ENCODE measurements at regions not wholly inside any gene's neighbourhood (a gene's known extent, or its start where the extent isn't known, plus 50 kb on each side); places are given as distances from the start of the nearest gene placed in this dataset.

DNA sequence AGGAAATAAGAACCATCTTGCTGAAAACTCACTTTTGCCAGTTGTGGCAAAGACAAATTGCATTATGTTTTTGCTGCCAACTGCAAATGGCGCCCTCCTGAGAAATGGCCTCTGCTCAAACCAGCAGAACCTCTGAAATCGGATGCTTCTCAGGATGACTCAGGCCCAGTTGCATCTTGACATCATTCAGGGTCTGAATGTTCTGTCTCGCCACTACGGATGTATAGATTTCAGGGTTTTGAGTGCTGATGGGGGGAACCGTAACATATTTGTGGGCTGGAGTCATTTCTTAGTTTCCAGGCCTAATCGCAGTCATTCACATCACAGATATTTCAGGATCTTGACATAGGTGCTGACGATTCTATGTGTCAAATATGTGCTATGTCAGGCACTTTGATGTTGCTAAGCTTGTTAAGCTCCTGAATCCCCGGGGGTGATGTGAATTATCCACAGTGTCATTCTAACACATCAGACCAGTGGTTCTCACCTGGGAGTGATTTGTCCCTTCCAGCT lies 207.1 kb downstream of the NFATC2 start:
- no peak overlapping the region for H3K4me3 ChIP-seq (ENCODE audit: low read depth, low read length)

- no peak overlapping the region for H3K4me3 ChIP-seq (ENCODE audit: low read depth, low read length)
Observed at GRCh38 chr20:51334609-51335008, 207.9 kb downstream of the NFATC2 start.

DNA sequence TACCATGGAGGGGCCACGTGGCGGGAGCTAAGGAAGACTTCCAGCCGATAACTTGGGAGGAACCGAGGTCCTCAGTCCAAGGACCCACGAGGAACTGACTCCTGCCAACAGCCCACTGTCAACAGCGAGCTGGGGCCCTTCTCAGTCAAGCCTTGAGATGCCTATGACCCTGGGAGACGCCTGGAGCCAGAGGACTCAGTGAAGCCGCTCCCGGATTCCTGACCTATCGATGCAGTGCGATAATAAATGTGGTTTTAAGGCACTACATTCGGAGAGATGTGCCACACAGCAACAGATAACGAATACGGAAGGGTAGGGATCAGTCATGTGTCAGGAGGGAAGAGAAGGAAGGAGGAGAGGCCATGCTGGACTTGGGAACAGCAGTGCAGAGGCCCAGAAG lies 208.5 kb downstream of the NFATC2 start:
- H3K4me3 ChIP-seq (ENCODE audit: low read depth, low read length), result no peak overlapping the region

DNA sequence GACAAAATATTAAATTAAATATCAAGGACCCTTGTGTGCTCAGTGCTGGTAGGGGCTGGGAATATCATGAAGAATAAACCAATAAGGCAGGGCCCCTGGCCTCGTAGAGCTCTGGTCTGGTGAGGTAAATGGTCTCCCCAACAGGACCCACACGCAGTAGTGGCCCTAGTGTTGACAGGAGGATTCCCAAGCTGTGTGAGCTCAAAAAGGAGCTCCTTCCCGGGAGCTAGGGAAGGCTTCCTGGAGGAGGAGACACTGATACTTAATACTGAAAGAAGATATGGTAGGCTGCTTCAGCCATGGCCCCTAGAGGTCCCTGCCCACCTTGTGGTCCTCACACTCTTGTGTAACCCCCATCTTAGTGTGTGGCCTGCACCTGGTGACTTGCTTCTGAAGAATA lies 209.1 kb downstream of the NFATC2 start:
- H3K4me3 ChIP-seq (ENCODE audit: low read depth, low read length), result no peak overlapping the region

GRCh38 chr20:51331481-51331880 lies 211.0 kb downstream of the NFATC2 start:
- H3K4me3 ChIP-seq (ENCODE audit: low read depth, low read length), result no peak overlapping the region

DNA sequence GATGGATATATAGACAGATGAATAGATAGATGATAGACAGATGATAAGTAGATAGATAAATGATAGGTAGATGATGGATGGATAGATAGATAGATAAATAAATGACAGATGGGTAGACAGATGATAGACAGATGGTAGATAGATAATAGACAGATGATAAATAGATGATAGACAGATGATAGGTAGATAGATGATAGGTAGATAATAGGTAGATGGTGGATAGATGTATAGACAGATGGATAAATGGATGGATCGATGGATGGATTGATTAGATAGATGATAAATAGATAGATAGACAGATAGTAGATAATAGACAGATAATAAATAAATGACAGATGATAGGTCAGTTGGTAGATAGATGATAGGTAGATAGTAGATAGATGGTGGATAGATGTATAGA lies 212.7 kb downstream of the NFATC2 start:
- H3K4me3 ChIP-seq (ENCODE audit: low read depth, low read length), result no peak overlapping the region

DNA sequence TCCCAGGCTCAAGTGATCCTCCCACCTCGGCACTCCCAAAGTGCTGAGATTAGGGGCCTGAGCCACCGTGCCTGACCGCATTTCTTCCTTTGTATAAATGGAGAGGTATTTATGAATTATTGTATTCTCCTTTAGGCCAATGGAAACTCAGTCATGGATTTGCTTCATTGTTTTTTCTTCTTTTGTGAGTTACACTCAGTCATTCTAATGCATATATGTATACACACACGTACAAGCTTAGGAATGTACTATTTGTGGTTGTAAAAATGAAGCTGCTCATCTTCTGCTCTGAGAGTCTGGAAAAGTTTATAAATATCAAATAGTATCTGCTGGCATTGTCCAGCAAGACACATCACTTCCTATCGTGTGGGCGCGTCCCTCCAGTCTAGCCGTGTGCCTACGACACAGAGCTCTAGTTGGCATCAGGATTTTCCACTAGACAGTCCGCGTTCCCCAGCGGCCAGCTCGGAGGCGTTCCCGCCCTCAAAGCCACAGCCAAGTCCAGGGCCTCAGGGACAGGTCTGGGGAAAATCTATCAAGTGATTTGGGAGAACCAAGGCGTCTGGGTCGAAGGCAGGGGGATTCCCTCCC lies 215.2 kb downstream of the NFATC2 start:
- H3K4me3 ChIP-seq (ENCODE audit: low read depth, low read length), result no peak overlapping the region

GRCh38 chr20:51326201-51326819 lies 216.2 kb downstream of the NFATC2 start:
- no peak overlapping the region for H3K4me3 ChIP-seq (ENCODE audit: low read depth, low read length)

GRCh38 chr20:51322164-51322707 lies 220.3 kb downstream of the NFATC2 start:
- no peak overlapping the region for H3K4me3 ChIP-seq (ENCODE audit: low read depth, low read length)

DNA sequence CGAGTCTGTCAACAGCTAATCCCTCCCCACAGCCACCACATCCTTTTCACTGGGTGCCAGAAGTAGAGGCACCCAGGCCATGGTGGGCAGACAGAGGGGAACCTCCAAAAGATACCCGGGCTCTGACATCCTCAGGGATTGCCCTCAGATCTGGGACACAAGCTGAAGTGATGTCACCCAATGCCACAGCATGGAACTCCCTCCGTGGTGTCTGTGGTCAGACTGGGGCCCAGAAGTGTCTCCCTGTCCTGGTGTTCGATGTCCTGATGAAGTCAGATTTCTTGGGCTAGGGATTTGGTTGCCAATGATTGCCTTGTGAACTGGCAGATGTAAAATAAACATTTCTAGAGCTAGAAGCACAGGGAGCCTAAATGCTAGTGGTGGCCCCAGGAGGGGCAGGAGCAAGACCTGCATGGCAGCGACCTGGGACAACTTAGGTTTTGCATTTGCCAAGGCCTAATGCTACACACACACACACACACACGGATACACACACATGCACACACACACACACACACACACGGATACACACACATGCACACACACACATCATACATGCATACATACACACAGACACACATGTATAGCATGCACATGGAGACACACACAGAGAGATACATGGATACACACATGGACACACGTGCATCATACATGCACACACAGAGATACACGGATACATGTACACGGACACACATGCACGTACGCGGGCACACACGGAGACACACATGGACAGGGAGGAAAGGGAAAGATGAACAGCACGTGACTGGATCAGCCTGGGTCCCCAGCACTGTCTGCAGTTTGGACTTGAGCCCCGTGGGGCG lies 221.0 kb downstream of the NFATC2 start:
- no peak overlapping the region for H3K4me3 ChIP-seq (ENCODE audit: low read depth, low read length)

DNA sequence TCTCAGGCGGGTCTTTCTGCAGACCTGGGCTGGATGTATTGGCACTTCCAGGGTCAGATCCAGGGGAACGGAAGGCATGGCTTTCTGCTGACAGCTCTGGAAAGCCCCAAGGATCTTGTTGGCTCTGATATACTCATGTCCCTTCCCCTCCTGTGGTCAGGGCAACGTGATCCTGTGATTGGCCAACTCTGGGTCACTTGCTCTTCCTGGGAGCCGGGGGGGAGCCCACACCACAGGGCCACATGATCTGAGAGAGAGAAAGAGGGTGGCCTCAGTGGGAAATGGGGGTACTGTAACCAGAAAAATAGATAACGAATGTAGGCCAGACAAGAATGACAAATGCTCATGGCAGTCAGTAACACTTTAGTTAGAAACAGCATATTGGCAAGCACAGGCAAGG lies 223.0 kb downstream of the NFATC2 start:
- H3K4me3 ChIP-seq (ENCODE audit: low read depth, low read length), result no peak overlapping the region

GRCh38 chr20:51318058-51318949 lies 224.2 kb downstream of the NFATC2 start:
- no peak overlapping the region for H3K4me3 ChIP-seq (ENCODE audit: low read depth, low read length)

- H3K4me3 ChIP-seq (ENCODE audit: low read depth, low read length), result no peak overlapping the region
Observed at GRCh38 chr20:51315390-51315789, 227.1 kb downstream of the NFATC2 start.

DNA sequence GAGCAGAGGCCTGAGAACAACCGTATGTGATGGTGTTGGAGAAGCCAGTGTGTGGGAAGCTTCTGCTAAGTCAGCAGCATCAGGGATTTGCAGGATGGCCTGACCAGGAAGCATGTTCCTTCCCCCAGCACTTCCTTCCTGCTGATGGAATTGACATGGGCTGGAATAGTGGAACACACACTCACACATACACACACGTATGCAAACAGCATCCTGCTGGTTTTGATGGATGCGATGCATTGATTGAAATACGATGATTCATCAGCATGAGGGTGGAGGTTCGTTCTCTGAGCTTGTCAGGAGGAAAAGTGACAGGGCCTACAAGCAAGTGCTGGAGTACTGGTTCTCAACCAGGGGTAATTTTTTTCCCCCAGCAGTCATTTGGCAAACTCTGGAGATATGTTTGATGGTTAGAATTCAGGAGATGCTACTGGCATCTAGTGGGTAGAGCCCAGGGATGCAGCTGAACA lies 229.1 kb downstream of the NFATC2 start:
- H3K4me3 ChIP-seq (ENCODE audit: low read depth, low read length), result no peak overlapping the region

GRCh38 chr20:51312480-51312783 lies 230.1 kb downstream of the NFATC2 start:
- no peak overlapping the region for H3K4me3 ChIP-seq (ENCODE audit: low read depth, low read length)

DNA sequence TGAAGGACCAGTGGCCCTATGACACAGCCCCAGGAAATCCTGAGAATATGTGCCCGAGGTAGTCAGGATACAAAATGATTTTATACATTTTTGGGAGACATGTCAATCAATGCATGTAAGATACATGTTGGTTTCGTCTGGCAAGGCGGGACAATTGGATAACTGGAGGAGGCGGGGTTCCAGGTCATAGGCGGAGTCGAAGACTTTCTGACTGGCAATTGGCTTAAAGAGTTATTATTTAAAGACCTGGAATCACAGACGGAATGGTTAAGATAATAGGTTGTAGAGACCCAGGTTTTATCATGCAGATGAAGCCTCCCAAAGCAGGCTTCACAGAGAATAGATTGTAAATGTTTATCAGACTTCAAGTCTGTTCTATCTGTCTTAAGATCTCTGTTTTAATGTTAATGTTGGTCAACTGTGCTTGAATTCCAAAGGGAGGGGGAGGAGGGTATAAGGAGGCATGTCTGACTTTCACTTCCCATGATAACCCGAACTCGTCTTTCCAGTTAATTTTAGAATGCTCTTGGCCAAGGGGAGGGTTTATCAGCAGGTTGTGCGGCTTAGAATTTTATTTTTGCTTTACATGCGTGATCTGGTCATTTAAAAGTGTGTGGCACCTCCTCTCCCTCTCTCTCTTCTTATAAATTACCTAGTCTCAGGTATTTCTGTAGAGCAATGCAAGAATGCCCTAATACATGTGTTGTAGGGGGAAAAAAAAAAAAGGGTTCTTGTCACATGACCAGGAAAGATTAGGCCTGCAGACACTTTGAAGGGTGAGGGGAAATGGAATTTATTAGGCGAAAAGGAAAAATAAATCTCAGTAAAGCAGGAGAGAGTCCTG lies 230.7 kb downstream of the NFATC2 start:
- no peak overlapping the region for H3K4me3 ChIP-seq (ENCODE audit: low read depth, low read length)

GRCh38 chr20:51310216-51310615 lies 232.3 kb downstream of the NFATC2 start:
- no peak overlapping the region for H3K4me3 ChIP-seq (ENCODE audit: low read depth, low read length)

DNA sequence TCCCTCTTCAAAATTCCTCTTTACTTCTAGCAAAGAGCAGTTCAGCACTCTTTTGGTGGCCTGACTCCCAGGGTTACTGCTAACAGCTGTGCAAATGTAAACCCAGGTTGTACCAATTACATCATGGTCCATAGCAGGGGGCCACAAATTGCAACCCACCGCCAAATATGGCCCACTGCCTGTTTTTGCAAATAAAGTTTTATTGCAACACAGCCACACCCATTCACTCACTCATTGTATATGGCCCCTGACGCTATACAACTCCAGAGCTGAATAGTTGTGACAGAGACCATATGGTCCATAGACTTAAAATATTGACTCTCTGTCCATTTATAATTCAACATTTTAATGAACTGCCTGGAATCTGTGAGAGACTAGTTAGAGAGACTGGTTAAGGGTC lies 233.4 kb downstream of the NFATC2 start:
- no peak overlapping the region for H3K4me3 ChIP-seq (ENCODE audit: low read depth, low read length)

DNA sequence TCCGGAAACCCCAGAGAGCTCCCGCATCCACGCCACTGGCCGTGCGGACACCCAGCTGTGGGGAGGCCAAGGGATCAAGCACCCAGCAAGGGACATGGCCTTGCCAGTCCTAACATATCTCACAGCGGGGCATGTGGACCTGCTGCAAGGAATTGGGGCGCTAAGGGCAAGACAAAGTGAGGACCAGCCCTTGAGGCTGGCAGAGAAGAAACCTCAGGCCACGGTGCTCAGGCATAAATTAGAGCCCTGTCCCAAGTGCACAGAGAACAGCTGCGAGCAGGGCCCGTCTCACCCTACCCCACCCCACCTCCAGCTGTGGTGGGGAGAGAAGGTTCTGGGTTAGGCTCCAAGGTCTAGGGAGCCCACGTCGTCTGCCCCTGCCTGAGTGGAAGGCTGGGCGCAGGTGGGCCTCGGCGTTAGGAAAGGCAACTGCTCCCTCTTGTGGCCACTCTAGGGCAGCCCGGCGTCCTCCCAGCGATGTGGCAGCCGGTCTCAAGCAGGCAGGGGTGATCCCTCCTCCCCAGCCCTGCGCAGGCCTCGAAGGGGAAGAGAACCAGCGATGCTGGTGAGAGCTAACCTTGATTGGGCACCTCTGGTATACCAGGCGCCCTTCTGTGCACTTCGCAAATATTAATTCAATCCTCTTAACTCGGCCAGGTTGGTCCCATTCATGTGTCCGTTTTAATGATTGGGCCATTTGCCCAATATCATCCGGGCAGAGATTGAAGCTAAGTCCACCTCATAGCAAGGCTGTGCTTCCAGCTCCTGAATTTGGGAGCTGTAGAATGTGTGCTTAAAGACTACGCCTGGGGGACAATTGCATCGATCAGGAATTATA lies 235.8 kb downstream of the NFATC2 start:
- H3K4me3 ChIP-seq (ENCODE audit: low read depth, low read length), result no peak overlapping the region

All from iPS-11a (cell line).